Natural killer cell (primary cell): ENCODE measurements at regions not wholly inside any gene's neighbourhood (a gene's known extent, or its start where the extent isn't known, plus 50 kb on each side); places are given as distances from the start of the nearest gene placed in this dataset.
"Not testable (repeated sequence)": the region's sequence is repeated elsewhere in the genome, so short reads cannot be mapped to it uniquely, and the experiment has no call there.

ENCODE experiments used
- ATAC-seq, 3 donors: fragments of 150-1000 bp in 2 of 3; fragments of 200-7000 bp in 1 of 3; cut with Tn5 transposase; 1 replicate in 1 of 3; 2 replicates in 2 of 3; pipeline ENCODE4 v1.10.0; 2021; ENCODE audit warnings: mild to moderate bottlenecking in 2 of 3, moderate library complexity in 2 of 3
- DNase-seq, 2 donors: peaks; one replicate each; pipeline versions ENCODE4 v3.0.0 to v3.0.0-alpha.2; 2013 to 2021; ENCODE audit warnings: mixed read lengths in 1 of 2
- H3K27ac ChIP-seq: one replicate; pipeline ENCODE4 v1.5.1; 2013; ENCODE audit warnings: mild to moderate bottlenecking, low read length
- H3K27me3 ChIP-seq: one replicate; pipeline ENCODE4 v1.6.1; 2013; ENCODE audit warnings: low read length; ENCODE audit not compliant: control insufficient read depth, insufficient read depth
- H3K36me3 ChIP-seq: one replicate; pipeline ENCODE4 v1.6.1; 2013; ENCODE audit warnings: low read length; ENCODE audit not compliant: control insufficient read depth, insufficient read depth
- H3K4me1 ChIP-seq: one replicate; pipeline ENCODE4 v1.6.1; 2013; ENCODE audit warnings: low read length; ENCODE audit not compliant: control insufficient read depth, insufficient read depth
- H3K4me3 ChIP-seq: one replicate; pipeline ENCODE4 v1.5.1; 2013; ENCODE audit warnings: low read length
- H3K9me3 ChIP-seq: one replicate; pipeline ENCODE4 v1.6.1; 2013; ENCODE audit warnings: low read length; ENCODE audit not compliant: control insufficient read depth, insufficient read depth
- H3K27ac Mint-ChIP-seq, 2 donors: one replicate each; pipeline ENCODE4 v1.8.0; 2022; ENCODE audit warnings: mild to moderate bottlenecking in 2 of 2, mixed read lengths in 2 of 2, moderate library complexity in 1 of 2
- H3K27me3 Mint-ChIP-seq, 2 donors: one replicate each; pipeline ENCODE4 v1.8.0; 2022; ENCODE audit warnings: low read depth in 2 of 2, mixed read lengths in 2 of 2
- H3K36me3 Mint-ChIP-seq: one replicate; pipeline ENCODE4 v1.8.0; 2022; ENCODE audit warnings: mixed read lengths
- H3K4me1 Mint-ChIP-seq, 2 donors: one replicate each; pipeline ENCODE4 v1.8.0; 2022; ENCODE audit warnings: mixed read lengths in 2 of 2
- H3K4me3 Mint-ChIP-seq: one replicate; pipeline ENCODE4 v1.8.0; 2022; ENCODE audit warnings: mild to moderate bottlenecking, moderate library complexity, mixed read lengths
- H3K9me3 Mint-ChIP-seq, 2 donors: one replicate each; pipeline ENCODE4 v1.8.0; 2022; ENCODE audit warnings: mixed read lengths in 2 of 2
- WGBS: methylation state at CpG from one replicate; pipeline ENCODE4 v1.1.7; 2013; ENCODE audit warnings: missing lambda C conversion rate; ENCODE audit not compliant: insufficient coverage; 5-methylcytosine and 5-hydroxymethylcytosine counted together
- intact Hi-C: fragments of 100-400 bp; cut with micrococcal nuclease; formaldehyde crosslinking; loops from one replicate; pipeline ENCODE4 v1.14.2; 2022
- TF ChIP-seq, protein P1 (sequence below): fragments of 200-600 bp; IDR thresholded peaks from one replicate; pipeline ENCODE4 v1.8.0; 2022; ENCODE audit warnings: antibody characterized with exemption

DNA sequence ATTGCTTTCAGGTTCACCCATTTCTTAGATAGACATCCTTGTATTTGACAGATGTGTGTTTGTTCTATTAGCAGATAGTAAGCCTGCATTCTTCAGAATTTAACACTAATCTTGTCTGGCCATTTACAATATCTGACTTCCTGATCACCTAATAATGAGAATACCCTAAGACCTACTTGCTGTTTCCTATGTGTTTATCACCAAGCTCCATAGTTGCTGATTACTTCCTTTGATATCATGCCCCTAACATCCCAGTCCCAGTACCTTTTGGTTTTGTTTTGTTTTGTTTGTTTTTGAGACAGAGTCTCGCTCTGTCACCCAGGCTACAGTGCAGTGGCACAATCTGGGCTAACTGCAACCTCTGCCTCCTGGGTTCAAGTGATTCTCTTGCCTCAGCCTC, 143.6 kb upstream of the DST start:
- Histone ChIP-seq H3K36me3 (no peaks in the 10 kb centered on the region), H3K9me3 (peaks cover 3% of the 10 kb centered on the region), H3K4me3 (no peak overlapping the region), H3K4me1 (no peaks in the 10 kb centered on the region), H3K27ac (no peak overlapping the region), H3K27me3 (no peaks in the 10 kb centered on the region)
- DNase-seq: no peak
- intact Hi-C loops: no loop called here
- Mint-ChIP-seq H3K4me3 (no peak overlapping the region), H3K27ac (no peak overlapping the region), H3K4me1 (no peaks in the 10 kb centered on the region), H3K27me3 (peaks cover 0 to 2% of the 10 kb centered on the region in 2 donors), H3K36me3 (no peaks in the 10 kb centered on the region), H3K9me3 (peaks cover 6 to 7% of the 10 kb centered on the region in 2 donors)
- no peak for ATAC-seq
- WGBS: 85% methylated on average over 1 of the region's 1 CpG
- TF ChIP-seq, protein P1, sequence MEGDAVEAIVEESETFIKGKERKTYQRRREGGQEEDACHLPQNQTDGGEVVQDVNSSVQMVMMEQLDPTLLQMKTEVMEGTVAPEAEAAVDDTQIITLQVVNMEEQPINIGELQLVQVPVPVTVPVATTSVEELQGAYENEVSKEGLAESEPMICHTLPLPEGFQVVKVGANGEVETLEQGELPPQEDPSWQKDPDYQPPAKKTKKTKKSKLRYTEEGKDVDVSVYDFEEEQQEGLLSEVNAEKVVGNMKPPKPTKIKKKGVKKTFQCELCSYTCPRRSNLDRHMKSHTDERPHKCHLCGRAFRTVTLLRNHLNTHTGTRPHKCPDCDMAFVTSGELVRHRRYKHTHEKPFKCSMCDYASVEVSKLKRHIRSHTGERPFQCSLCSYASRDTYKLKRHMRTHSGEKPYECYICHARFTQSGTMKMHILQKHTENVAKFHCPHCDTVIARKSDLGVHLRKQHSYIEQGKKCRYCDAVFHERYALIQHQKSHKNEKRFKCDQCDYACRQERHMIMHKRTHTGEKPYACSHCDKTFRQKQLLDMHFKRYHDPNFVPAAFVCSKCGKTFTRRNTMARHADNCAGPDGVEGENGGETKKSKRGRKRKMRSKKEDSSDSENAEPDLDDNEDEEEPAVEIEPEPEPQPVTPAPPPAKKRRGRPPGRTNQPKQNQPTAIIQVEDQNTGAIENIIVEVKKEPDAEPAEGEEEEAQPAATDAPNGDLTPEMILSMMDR: no peak

DNA sequence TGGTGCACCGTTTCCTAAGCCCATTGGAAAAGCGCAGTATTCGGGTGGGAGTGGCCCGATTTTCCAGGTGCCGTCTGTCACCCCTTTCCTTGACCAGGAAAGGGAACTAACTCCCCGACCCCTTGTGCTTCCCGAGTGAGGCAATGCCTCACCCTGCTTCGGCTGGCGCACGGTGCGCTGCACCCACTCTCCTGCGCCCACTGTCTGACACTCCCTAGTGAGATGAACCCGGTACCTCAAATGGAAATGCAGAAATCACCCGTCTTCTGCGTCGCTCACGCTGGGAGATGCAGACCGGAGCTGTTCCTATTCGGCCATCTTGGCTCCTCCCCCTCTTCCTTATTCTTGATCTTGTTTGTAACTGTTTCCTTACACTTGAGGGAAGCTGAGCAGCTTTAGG, 142.8 kb upstream of the DST start:
- H3K27me3 ChIP-seq, H3K27ac ChIP-seq, H3K9me3 Mint-ChIP-seq, H3K4me3 Mint-ChIP-seq, H3K9me3 ChIP-seq, ATAC-seq, intact Hi-C loops, DNase-seq, H3K27me3 Mint-ChIP-seq, H3K27ac Mint-ChIP-seq, H3K4me1 Mint-ChIP-seq, H3K36me3 ChIP-seq, H3K4me1 ChIP-seq, H3K4me3 ChIP-seq, H3K36me3 Mint-ChIP-seq: not testable (repeated sequence)
- WGBS: 96% methylated on average over 19 of the region's 19 CpGs

DNA sequence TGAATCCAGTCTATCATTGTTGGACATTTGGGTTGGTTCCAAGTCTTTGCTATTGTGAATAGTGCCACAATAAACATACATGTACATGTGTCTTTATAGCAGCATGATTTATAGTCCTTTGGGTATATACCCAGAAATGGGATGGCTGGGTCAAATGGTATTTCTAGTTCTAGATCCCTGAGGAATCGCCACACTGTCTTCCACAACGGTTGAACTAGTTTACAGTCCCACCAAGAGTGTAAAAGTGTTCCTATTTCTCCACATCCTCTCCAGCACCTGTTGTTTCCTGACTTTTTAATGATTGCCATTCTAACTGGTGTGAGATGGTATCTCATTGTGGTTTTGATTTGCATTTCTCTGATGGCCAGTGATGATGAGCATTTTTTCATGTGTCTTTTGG, 137.4 kb upstream of the DST start:
- H3K36me3 Mint-ChIP-seq, H3K9me3 Mint-ChIP-seq, H3K4me1 ChIP-seq, intact Hi-C loops, H3K9me3 ChIP-seq, H3K27me3 Mint-ChIP-seq, H3K4me1 Mint-ChIP-seq, H3K4me3 ChIP-seq, H3K27ac Mint-ChIP-seq, H3K4me3 Mint-ChIP-seq, DNase-seq, H3K27me3 ChIP-seq, H3K27ac ChIP-seq, ATAC-seq, H3K36me3 ChIP-seq: not testable (repeated sequence)
- no CpG with 5 or more reads among the region's 2 CpGs for WGBS

DNA sequence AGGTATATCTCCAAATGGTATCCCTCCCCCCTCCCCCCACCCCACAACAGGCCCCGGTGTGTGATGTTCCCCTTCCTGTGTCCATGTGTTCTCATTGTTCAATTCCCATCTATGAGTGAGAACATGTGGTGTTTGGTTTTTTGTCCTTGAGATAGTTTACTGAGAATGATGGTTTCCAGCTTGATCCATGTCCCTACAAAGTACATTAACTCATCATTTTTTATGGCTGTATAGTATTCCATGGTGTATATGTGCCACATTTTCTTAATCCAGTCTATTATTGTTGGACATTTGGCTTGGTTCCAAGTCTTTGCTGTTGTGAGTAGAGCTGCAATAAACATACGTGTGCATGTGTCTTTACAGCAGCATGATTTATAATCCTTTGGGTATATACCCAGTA, 135.8 kb upstream of the DST start:
- H3K9me3 Mint-ChIP-seq, H3K36me3 ChIP-seq, H3K4me1 ChIP-seq, H3K27me3 ChIP-seq, H3K36me3 Mint-ChIP-seq, H3K27me3 Mint-ChIP-seq, H3K4me3 ChIP-seq, H3K4me1 Mint-ChIP-seq, DNase-seq, H3K27ac Mint-ChIP-seq, H3K27ac ChIP-seq, H3K4me3 Mint-ChIP-seq, ATAC-seq, intact Hi-C loops, H3K9me3 ChIP-seq: not testable (repeated sequence)
- 100% methylated on average over 1 of the region's 2 CpGs for WGBS

DNA sequence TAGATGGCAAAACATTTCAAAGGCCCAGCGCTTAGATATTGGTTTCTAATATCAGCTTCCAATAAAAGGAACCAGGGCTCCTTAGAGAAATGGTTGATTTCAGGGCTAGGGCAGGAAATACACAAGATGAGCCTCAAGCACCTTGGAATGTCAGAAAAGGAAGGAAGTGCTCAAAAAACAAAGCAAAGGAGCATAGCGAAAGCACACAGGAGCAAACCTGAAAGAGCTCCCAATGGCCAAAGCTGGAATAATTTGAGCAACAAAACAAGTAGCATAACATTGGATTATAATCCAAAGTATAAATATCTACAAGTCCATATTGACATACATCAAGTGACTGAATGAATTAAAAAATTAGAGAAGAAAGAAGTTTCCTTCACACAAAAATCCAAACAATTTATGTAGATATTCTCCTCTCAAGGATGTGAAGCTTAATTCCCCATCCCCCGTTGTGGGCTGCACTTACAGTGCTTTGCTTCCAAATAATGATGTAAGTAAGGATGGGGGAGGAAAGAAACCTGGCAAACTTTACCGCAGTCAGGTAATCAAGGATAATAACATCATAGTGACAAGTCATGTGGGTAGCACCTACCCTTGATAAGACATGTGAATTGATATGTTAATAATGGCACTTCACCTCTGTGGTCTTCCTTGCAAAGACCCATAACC, 132.9 kb upstream of the DST start:
- Histone ChIP-seq H3K27me3 (no peaks in the 10 kb centered on the region), H3K27ac (no peak overlapping the region), H3K9me3 (no peaks in the 10 kb centered on the region), H3K4me1 (no peaks in the 10 kb centered on the region), H3K36me3 (no peaks in the 10 kb centered on the region), H3K4me3 (no peak overlapping the region)
- 86% methylated on average over 4 of the region's 4 CpGs for WGBS
- Mint-ChIP-seq H3K4me3 (no peak overlapping the region), H3K27ac (no peak overlapping the region), H3K27me3 (no peaks in the 10 kb centered on the region), H3K4me1 (no peaks in the 10 kb centered on the region), H3K36me3 (no peaks in the 10 kb centered on the region), H3K9me3 (peaks cover 0 to 2% of the 10 kb centered on the region in 2 donors)
- ATAC-seq (no peak), DNase-seq (no peak)
- TF ChIP-seq, protein P1: no peak
- intact Hi-C loops: no loop called here
